ENCODE measurements at regions not wholly inside any gene's neighbourhood (a gene's known extent, or its start where the extent isn't known, plus 50 kb on each side); places are given as distances from the start of the nearest gene placed in this dataset.

GRCh38 chr9:89655990-89656657 lies 51.3 kb downstream of the GADD45G start:
- no peaks in the 10 kb centered on the region for H3F3A ChIP-seq (ENCODE audit: insufficient read depth)
- no peaks in the 10 kb centered on the region; the same call in 1 of the 2 replicates for H3K27me3 ChIP-seq (ENCODE audit: low read length)
- H3K4me2 ChIP-seq (ENCODE audit: low read depth, low read length, poor library complexity, severe bottlenecking), result no peak overlapping the region
- H3K9me2 ChIP-seq (replicated peaks; ENCODE audit: insufficient read depth, low read length), result no peaks in the 10 kb centered on the region
- no peaks in the 10 kb centered on the region for H3K9me3 ChIP-seq (ENCODE audit: insufficient read depth, low read length)
- H2AFZ ChIP-seq (ENCODE audit: low read depth, low read length, severe bottlenecking), result no peak overlapping the region
- no peak overlapping the region for H3K27ac ChIP-seq (ENCODE audit: low read depth, low read length)
- no peak overlapping the region for H3K9ac ChIP-seq (ENCODE audit: low read length)
- no peak overlapping the region for H3K4me3 ChIP-seq (ENCODE audit: insufficient read depth, low read length, poor library complexity, severe bottlenecking)
- H4K20me1 ChIP-seq (ENCODE audit: low read depth, low read length), result no peaks in the 10 kb centered on the region
- no peaks in the 10 kb centered on the region for H3K36me3 ChIP-seq (ENCODE audit: low read length)
- H3K79me2 ChIP-seq (ENCODE audit: insufficient read depth, low read length), result no peaks in the 10 kb centered on the region
- no peak for TF ChIP-seq EZH2phosphoT487 (conservative IDR thresholded peaks at IDR 0.05; ENCODE audit: low read length)
- TF ChIP-seq CTCF (IDR thresholded peaks at IDR 0.05; ENCODE audit: insufficient read depth, low read length, poor library complexity, severe bottlenecking), result no peak

GRCh38 chr9:89657295-89657694 lies 52.5 kb downstream of the GADD45G start:
- H3K27me3 ChIP-seq (ENCODE audit: low read length), result no peaks in the 10 kb centered on the region; the same call in 1 of the 2 replicates
- no peaks in the 10 kb centered on the region for H3K9me2 ChIP-seq (replicated peaks; ENCODE audit: insufficient read depth, low read length)
- no peak overlapping the region for H3K4me2 ChIP-seq (ENCODE audit: low read depth, low read length, poor library complexity, severe bottlenecking)
- TF ChIP-seq CTCF (IDR thresholded peaks at IDR 0.05; ENCODE audit: insufficient read depth, low read length, poor library complexity, severe bottlenecking) (no peak), EZH2phosphoT487 (conservative IDR thresholded peaks at IDR 0.05; ENCODE audit: low read length) (no peak)
- no peaks in the 10 kb centered on the region for H3F3A ChIP-seq (ENCODE audit: insufficient read depth)
- H3K9ac ChIP-seq (ENCODE audit: low read length), result no peak overlapping the region
- H3K4me3 ChIP-seq (ENCODE audit: insufficient read depth, low read length, poor library complexity, severe bottlenecking), result no peak overlapping the region
- no peaks in the 10 kb centered on the region for H4K20me1 ChIP-seq (ENCODE audit: low read depth, low read length)
- H3K79me2 ChIP-seq (ENCODE audit: insufficient read depth, low read length), result no peaks in the 10 kb centered on the region
- no peaks in the 10 kb centered on the region for H3K9me3 ChIP-seq (ENCODE audit: insufficient read depth, low read length)
- H2AFZ ChIP-seq (ENCODE audit: low read depth, low read length, severe bottlenecking), result no peak overlapping the region
- H3K27ac ChIP-seq (ENCODE audit: low read depth, low read length), result no peak overlapping the region
- no peaks in the 10 kb centered on the region for H3K36me3 ChIP-seq (ENCODE audit: low read length)

- no peak overlapping the region for H3K9ac ChIP-seq (ENCODE audit: low read length)
- TF ChIP-seq EZH2phosphoT487 (conservative IDR thresholded peaks at IDR 0.05; ENCODE audit: low read length) (no peak), CTCF (IDR thresholded peaks at IDR 0.05; ENCODE audit: insufficient read depth, low read length, poor library complexity, severe bottlenecking) (no peak)
- no peak overlapping the region for H3K4me2 ChIP-seq (ENCODE audit: low read depth, low read length, poor library complexity, severe bottlenecking)
- no peaks in the 10 kb centered on the region for H3F3A ChIP-seq (ENCODE audit: insufficient read depth)
- H3K9me3 ChIP-seq (ENCODE audit: insufficient read depth, low read length), result no peaks in the 10 kb centered on the region
- H3K27me3 ChIP-seq (ENCODE audit: low read length), result no peaks in the 10 kb centered on the region; the same call in 1 of the 2 replicates
- H3K36me3 ChIP-seq (ENCODE audit: low read length), result no peaks in the 10 kb centered on the region
- no peaks in the 10 kb centered on the region for H3K9me2 ChIP-seq (replicated peaks; ENCODE audit: insufficient read depth, low read length)
- no peak overlapping the region for H2AFZ ChIP-seq (ENCODE audit: low read depth, low read length, severe bottlenecking)
- no peak overlapping the region for H3K27ac ChIP-seq (ENCODE audit: low read depth, low read length)
- H4K20me1 ChIP-seq (ENCODE audit: low read depth, low read length), result no peaks in the 10 kb centered on the region
- H3K4me3 ChIP-seq (ENCODE audit: insufficient read depth, low read length, poor library complexity, severe bottlenecking), result no peak overlapping the region
- no peaks in the 10 kb centered on the region for H3K79me2 ChIP-seq (ENCODE audit: insufficient read depth, low read length)
Observed at GRCh38 chr9:89657765-89658164, 53.0 kb downstream of the GADD45G start.

All from SU-DHL-6 (cell line).